ENCODE measurements at regions not wholly inside any gene's neighbourhood (a gene's known extent, or its start where the extent isn't known, plus 50 kb on each side); places are given as distances from the start of the nearest gene placed in this dataset.
"Not testable (repeated sequence)": the region's sequence is repeated elsewhere in the genome, so short reads cannot be mapped to it uniquely, and the experiment has no call there.

- no peaks in the 10 kb centered on the region for H3K27me3 ChIP-seq (ENCODE audit: low read depth)
- no peak for TF ChIP-seq CTCF (IDR thresholded peaks at IDR 0.05)
- H3K27ac ChIP-seq, result no peak overlapping the region
- intact Hi-C loops (cut with DNase I), result no loop called here
- H3K36me3 ChIP-seq, result no peaks in the 10 kb centered on the region
- H3K4me3 ChIP-seq, result no peak overlapping the region
- no peaks in the 10 kb centered on the region for H3K9me3 ChIP-seq
- DNase-seq (no peak), ATAC-seq (peak in 1 of 2 donors; percentile 27)
- H3K4me1 ChIP-seq, result no peaks in the 10 kb centered on the region
Measured at GRCh38 chr10:34941471-34942357, 126.6 kb upstream of the PARD3 start.

- Histone ChIP-seq H3K36me3 (no peaks in the 10 kb centered on the region), H3K27ac (no peak overlapping the region), H3K9me3 (no peaks in the 10 kb centered on the region), H3K4me3 (no peak overlapping the region), H3K4me1 (no peaks in the 10 kb centered on the region), H3K27me3 (ENCODE audit: low read depth) (no peaks in the 10 kb centered on the region)
- no peak for TF ChIP-seq CTCF (IDR thresholded peaks at IDR 0.05)
- DNase-seq (no peak), ATAC-seq (no peak)
- intact Hi-C loops (cut with DNase I), result no loop called here
Measured at GRCh38 chr10:34940436-34940835, 125.3 kb upstream of the PARD3 start.

GRCh38 chr10:34938399-34938670 is 123.2 kb upstream of the PARD3 start:
- DNase-seq, result no peak
- no peak for ATAC-seq
- Histone ChIP-seq H3K36me3 (no peaks in the 10 kb centered on the region), H3K4me1 (no peaks in the 10 kb centered on the region), H3K9me3 (no peaks in the 10 kb centered on the region), H3K27ac (no peak overlapping the region), H3K27me3 (ENCODE audit: low read depth) (no peaks in the 10 kb centered on the region), H3K4me3 (no peak overlapping the region)
- intact Hi-C loops (cut with DNase I), result no loop called here
- no peak for TF ChIP-seq CTCF (IDR thresholded peaks at IDR 0.05)

- ATAC-seq; intact Hi-C loops (cut with DNase I); DNase-seq: not testable (repeated sequence)
Measured at GRCh38 chr10:34937643-34938398, 122.7 kb upstream of the PARD3 start.

GRCh38 chr10:34936061-34936460 is 121.0 kb upstream of the PARD3 start:
- Histone ChIP-seq H3K27me3 (ENCODE audit: low read depth) (no peaks in the 10 kb centered on the region), H3K4me3 (no peak overlapping the region), H3K4me1 (no peaks in the 10 kb centered on the region), H3K9me3 (no peaks in the 10 kb centered on the region), H3K36me3 (no peaks in the 10 kb centered on the region), H3K27ac (no peak overlapping the region)
- TF ChIP-seq CTCF (IDR thresholded peaks at IDR 0.05), result no peak
- intact Hi-C loops (cut with DNase I), result no loop called here
- DNase-seq, result no peak
- ATAC-seq, result no peak

More at GRCh38 chr10:34937643-34938398, 122.7 kb upstream of the PARD3 start:
- not testable (repeated sequence) for H3K9me3 ChIP-seq; H3K27me3 ChIP-seq (ENCODE audit: low read depth); H3K27ac ChIP-seq; H3K4me1 ChIP-seq; H3K36me3 ChIP-seq; H3K4me3 ChIP-seq
- peak; percentile 35 for TF ChIP-seq CTCF (IDR thresholded peaks at IDR 0.05)
